ENCODE measurements at regions not wholly inside any gene's neighbourhood (a gene's known extent, or its start where the extent isn't known, plus 50 kb on each side); places are given as distances from the start of the nearest gene placed in this dataset.

DNA sequence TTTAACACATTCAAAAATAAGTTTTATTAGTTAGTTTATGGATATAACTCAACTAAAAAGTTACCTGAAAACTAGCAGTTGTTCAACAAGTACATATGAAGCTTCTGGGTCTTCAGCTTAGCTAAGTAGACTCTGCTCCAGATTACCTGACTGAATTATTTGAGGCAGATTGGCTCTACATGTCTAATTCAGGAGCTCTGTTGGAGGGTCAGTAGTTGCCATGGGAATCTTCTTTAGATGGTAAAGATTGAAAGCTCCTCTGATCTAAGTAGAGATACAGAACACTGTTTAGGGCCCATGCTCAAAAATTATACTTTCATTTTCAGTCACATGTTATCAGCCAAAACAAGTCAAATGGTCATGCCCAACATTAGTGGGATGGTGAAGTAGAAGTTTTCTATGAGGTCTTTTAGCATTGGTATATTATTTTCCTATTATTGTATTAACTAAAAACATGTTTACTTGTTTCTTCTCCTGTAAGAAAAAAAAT, 1476.9 kb downstream of the OTOL1 start (continued):
- TF ChIP-seq ZNF529 (tag by site-specific recombination; IDR thresholded peaks at IDR 0.05; ENCODE audit: insufficient replicate concordance) = no peak
- TF ChIP-seq ZNF10 (tag by site-specific recombination; IDR thresholded peaks at IDR 0.05) = no peak
- TF ChIP-seq GFI1B (tag by site-specific recombination; IDR thresholded peaks at IDR 0.05) = no peak
- no peak for TF ChIP-seq ZNF626 (tag by site-specific recombination; IDR thresholded peaks at IDR 0.05)
- TF ChIP-seq ZFP3 (tag by site-specific recombination; IDR thresholded peaks at IDR 0.05; ENCODE audit: low read depth) = no peak
- TF ChIP-seq BCL11A (tag by site-specific recombination; IDR thresholded peaks at IDR 0.05; ENCODE audit: low read depth) = no peak
- TF ChIP-seq YY2 (tag by site-specific recombination; IDR thresholded peaks at IDR 0.05) = no peak
- TF ChIP-seq ZBTB48 (tag by site-specific recombination; IDR thresholded peaks at IDR 0.05) = no peak
- no peak for TF ChIP-seq ZNF24 (tag by site-specific recombination; IDR thresholded peaks at IDR 0.05)
- no peak for TF ChIP-seq ZNF549 (tag by site-specific recombination; IDR thresholded peaks at IDR 0.05)
- TF ChIP-seq, protein P1, sequence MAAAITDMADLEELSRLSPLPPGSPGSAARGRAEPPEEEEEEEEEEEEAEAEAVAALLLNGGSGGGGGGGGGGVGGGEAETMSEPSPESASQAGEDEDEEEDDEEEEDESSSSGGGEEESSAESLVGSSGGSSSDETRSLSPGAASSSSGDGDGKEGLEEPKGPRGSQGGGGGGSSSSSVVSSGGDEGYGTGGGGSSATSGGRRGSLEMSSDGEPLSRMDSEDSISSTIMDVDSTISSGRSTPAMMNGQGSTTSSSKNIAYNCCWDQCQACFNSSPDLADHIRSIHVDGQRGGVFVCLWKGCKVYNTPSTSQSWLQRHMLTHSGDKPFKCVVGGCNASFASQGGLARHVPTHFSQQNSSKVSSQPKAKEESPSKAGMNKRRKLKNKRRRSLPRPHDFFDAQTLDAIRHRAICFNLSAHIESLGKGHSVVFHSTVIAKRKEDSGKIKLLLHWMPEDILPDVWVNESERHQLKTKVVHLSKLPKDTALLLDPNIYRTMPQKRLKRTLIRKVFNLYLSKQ (tag by site-specific recombination; IDR thresholded peaks at IDR 0.05; ENCODE audit: borderline replicate concordance) = no peak
- no peak for TF ChIP-seq KLF1 (tag by site-specific recombination; IDR thresholded peaks at IDR 0.05)
- TF ChIP-seq, protein P2, sequence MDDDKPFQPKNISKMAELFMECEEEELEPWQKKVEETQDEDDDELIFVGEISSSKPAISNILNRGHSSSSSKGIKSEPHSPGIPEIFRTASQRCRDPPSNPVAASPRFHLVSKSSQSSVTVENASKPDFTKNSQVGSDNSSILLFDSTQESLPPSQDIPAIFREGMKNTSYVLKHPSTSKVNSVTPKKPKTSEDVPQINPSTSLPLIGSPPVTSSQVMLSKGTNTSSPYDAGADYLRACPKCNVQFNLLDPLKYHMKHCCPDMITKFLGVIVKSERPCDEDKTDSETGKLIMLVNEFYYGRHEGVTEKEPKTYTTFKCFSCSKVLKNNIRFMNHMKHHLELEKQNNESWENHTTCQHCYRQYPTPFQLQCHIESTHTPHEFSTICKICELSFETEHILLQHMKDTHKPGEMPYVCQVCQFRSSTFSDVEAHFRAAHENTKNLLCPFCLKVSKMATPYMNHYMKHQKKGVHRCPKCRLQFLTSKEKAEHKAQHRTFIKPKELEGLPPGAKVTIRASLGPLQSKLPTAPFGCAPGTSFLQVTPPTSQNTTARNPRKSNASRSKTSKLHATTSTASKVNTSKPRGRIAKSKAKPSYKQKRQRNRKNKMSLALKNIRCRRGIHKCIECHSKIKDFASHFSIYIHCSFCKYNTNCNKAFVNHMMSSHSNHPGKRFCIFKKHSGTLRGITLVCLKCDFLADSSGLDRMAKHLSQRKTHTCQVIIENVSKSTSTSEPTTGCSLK (tag by site-specific recombination; IDR thresholded peaks at IDR 0.05) = no peak
- no peak for TF ChIP-seq ZNF701 (tag by site-specific recombination; IDR thresholded peaks at IDR 0.05)
- TF ChIP-seq ZFP37 (tag by site-specific recombination; IDR thresholded peaks at IDR 0.05) = no peak

DNA sequence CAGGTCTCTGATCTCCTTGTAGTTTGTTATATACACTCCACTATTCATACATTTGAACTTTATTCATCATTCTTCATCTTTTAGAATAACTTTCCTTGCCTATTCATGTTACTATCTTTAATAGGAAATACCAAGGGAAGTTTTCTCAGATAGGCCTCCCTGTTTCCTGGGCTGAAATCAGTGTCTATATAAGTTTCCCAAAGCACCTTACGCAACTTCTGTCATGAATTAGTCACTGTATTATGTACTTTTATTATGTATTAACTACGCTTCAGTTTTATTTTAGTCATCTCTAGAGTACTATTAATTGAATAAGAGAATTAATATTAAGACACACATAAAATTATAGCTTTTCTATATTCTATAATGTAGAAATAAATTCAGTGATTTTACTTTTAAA, 1481.5 kb downstream of the OTOL1 start:
- Histone ChIP-seq H3K9me3 (ENCODE audit: control insufficient read depth, insufficient read depth, low read depth, low read length) (no peaks in the 10 kb centered on the region), H3K4me1 (ENCODE audit: control insufficient read depth, insufficient read depth, low read length) (no peaks in the 10 kb centered on the region)
- CTCF ChIA-PET = no interaction called here

More for the DNA sequence above, 1481.5 kb downstream of the OTOL1 start:
- H3K4me3 ChIP-seq (ENCODE audit: low read depth, low read length) = no peak overlapping the region
- POLR2A ChIA-PET = no interaction called here
- no peaks in the 10 kb centered on the region for H3K36me3 ChIP-seq (ENCODE audit: control insufficient read depth in 2 of 2, insufficient read depth in 1 of 2, low read length in 2 of 2)
- TF ChIP-seq KLF7 (tag by site-specific recombination; IDR thresholded peaks at IDR 0.05; ENCODE audit: borderline replicate concordance) = no peak
- TF ChIP-seq ZNF664 (tag by site-specific recombination; IDR thresholded peaks at IDR 0.05) = no peak
- no peak for TF ChIP-seq KLF9 (tag by site-specific recombination; IDR thresholded peaks at IDR 0.05; ENCODE audit: low read depth)
- TF ChIP-seq SP2 (tag by site-specific recombination; IDR thresholded peaks at IDR 0.05) = no peak
- TF ChIP-seq ZBTB1 (tag by site-specific recombination; IDR thresholded peaks at IDR 0.05) = no peak
- no peak for TF ChIP-seq ZNF776 (tag by site-specific recombination; IDR thresholded peaks at IDR 0.05; ENCODE audit: borderline replicate concordance)
- no peak for TF ChIP-seq HOXC10 (CRISPR knock-in tag; IDR thresholded peaks at IDR 0.05)
- no peak for TF ChIP-seq ZNF792 (tag by site-specific recombination; IDR thresholded peaks at IDR 0.05)
- TF ChIP-seq, protein P3, sequence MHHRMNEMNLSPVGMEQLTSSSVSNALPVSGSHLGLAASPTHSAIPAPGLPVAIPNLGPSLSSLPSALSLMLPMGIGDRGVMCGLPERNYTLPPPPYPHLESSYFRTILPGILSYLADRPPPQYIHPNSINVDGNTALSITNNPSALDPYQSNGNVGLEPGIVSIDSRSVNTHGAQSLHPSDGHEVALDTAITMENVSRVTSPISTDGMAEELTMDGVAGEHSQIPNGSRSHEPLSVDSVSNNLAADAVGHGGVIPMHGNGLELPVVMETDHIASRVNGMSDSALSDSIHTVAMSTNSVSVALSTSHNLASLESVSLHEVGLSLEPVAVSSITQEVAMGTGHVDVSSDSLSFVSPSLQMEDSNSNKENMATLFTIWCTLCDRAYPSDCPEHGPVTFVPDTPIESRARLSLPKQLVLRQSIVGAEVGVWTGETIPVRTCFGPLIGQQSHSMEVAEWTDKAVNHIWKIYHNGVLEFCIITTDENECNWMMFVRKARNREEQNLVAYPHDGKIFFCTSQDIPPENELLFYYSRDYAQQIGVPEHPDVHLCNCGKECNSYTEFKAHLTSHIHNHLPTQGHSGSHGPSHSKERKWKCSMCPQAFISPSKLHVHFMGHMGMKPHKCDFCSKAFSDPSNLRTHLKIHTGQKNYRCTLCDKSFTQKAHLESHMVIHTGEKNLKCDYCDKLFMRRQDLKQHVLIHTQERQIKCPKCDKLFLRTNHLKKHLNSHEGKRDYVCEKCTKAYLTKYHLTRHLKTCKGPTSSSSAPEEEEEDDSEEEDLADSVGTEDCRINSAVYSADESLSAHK (tag by site-specific recombination; IDR thresholded peaks at IDR 0.05) = no peak
- no peak for TF ChIP-seq ZNF473 (tag by site-specific recombination; IDR thresholded peaks at IDR 0.05)
- no peak for TF ChIP-seq KLF16 (tag by site-specific recombination; IDR thresholded peaks at IDR 0.05)
- no peak for TF ChIP-seq ZNF169 (tag by site-specific recombination; IDR thresholded peaks at IDR 0.05)
- no peak for TF ChIP-seq ZNF521 (tag by site-specific recombination; IDR thresholded peaks at IDR 0.05)
- no peak for TF ChIP-seq ZNF132 (tag by site-specific recombination; IDR thresholded peaks at IDR 0.05; ENCODE audit: borderline replicate concordance)
- no peak overlapping the region for H3K27ac ChIP-seq (ENCODE audit: extremely low read depth, low read depth, low read length)
